Panc1 (cell line): ENCODE measurements at regions not wholly inside any gene's neighbourhood (a gene's known extent, or its start where the extent isn't known, plus 50 kb on each side); places are given as distances from the start of the nearest gene placed in this dataset.

ENCODE experiments used
- ATAC-seq: fragments of 200-7000 bp; cut with Tn5 transposase; 2 replicates; pipeline ENCODE4 v1.9.1; 2020; ENCODE audit warnings: mild to moderate bottlenecking, moderate library complexity
- BruUV-seq: library from RNA; stranded (reverse); fragments of 400-500 nt; replicated peaks from 2 replicates; lab custom pipeline; 2021; lab: Mats Ljungman, UMichigan
- CTCF ChIA-PET: fragments of 300-600 bp; sonication (Branson Sonifier 250); formaldehyde crosslinking; loops from one replicate; lab custom pipeline; 2022; ENCODE audit warnings: antibody characterized with exemption; lab: Charles Lee
- POLR2A ChIA-PET: fragments of 300-600 bp; sonication (Branson Sonifier 250); formaldehyde crosslinking; loops from one replicate; lab custom pipeline; 2022; ENCODE audit warnings: antibody characterized with exemption; lab: Charles Lee
- DNase-seq: peaks from one replicate; pipeline ENCODE4 v3.0.0-alpha.2; 2010; ENCODE audit warnings: low read depth, low spot score
- H3K27ac ChIP-seq: 2 replicates; pipeline ENCODE4 v1.5.1; 2011; ENCODE audit warnings: mild to moderate bottlenecking, low read length, inconsistent platforms
- H3K27me3 ChIP-seq: fragments of 200-500 bp; sonication (Bioruptor generic); 2 replicates; pipeline ENCODE4 v1.6.0; 2014; ENCODE audit warnings: low read length, inconsistent platforms; ENCODE audit not compliant: control insufficient read depth, insufficient read depth
- H3K36me3 ChIP-seq: fragments of 200-500 bp; sonication (Bioruptor generic); 2 replicates; pipeline ENCODE4 v1.5.1; 2014; ENCODE audit warnings: inconsistent platforms, mild to moderate bottlenecking, low read length, moderate library complexity; ENCODE audit not compliant: control insufficient read depth, insufficient read depth
- H3K4me1 ChIP-seq: 2 replicates; pipeline ENCODE4 v1.5.1; 2011; ENCODE audit warnings: inconsistent platforms, mild to moderate bottlenecking, low read length, moderate library complexity; ENCODE audit not compliant: control insufficient read depth, insufficient read depth
- H3K4me3 ChIP-seq, 2 experiments: 2 replicates each; pipeline ENCODE4 v1.5.1; 2011 to 2012; ENCODE audit warnings: low read depth in 2 of 2, low read length in 2 of 2, mild to moderate bottlenecking in 2 of 2, inconsistent platforms in 1 of 2, moderate library complexity in 1 of 2
- H3K9me3 ChIP-seq: fragments of 200-500 bp; sonication (Bioruptor generic); 2 replicates; pipeline ENCODE4 v1.5.1; 2014; ENCODE audit warnings: low read depth, mild to moderate bottlenecking, inconsistent platforms, low read length, moderate library complexity; ENCODE audit not compliant: control insufficient read depth, insufficient read depth
- POLR2AphosphoS5 ChIP-seq: IDR thresholded peaks from 2 replicates; pipeline ENCODE4 v1.6.1; 2012; ENCODE audit warnings: mild to moderate bottlenecking, low read depth, low read length, moderate library complexity
- REST ChIP-seq, 2 experiments: IDR thresholded peaks; 2 replicates each; pipeline ENCODE4 v1.6.1; 2011 to 2012; ENCODE audit warnings: low read depth in 2 of 2, control low read depth in 1 of 2, low read length in 1 of 2, mild to moderate bottlenecking in 1 of 2, moderate library complexity in 1 of 2; ENCODE audit not compliant: insufficient read depth in 1 of 2
- SIN3A ChIP-seq: IDR thresholded peaks from 2 replicates; pipeline ENCODE4 v1.6.1; 2012; ENCODE audit warnings: low read depth, mild to moderate bottlenecking, low read length, moderate library complexity, borderline replicate concordance; ENCODE audit not compliant: insufficient read depth
- TCF7L2 ChIP-seq: IDR thresholded peaks from 2 replicates; pipeline ENCODE4 v1.6.1; 2011; ENCODE audit warnings: mild to moderate bottlenecking, low read depth, low read length, inconsistent platforms
- in situ Hi-C: cut with HindIII; loops from 2 replicates; pipeline ENCODE4 v1.10.0; 2016; ENCODE audit warnings: low sequenced_read_pairs, low pct_unique_long_range_greater_than_20kb
- intact Hi-C: fragments of 100-400 bp; cut with micrococcal nuclease; formaldehyde crosslinking; loops from one replicate; pipeline ENCODE4 v1.10.0; 2022; ENCODE audit not compliant: unreplicated experiment
- TF ChIP-seq, protein P1 (sequence below): fragments of 450-650 bp; IDR thresholded peaks from 2 replicates; pipeline ENCODE4 v1.5.1; 2017; ENCODE audit warnings: mild to moderate bottlenecking

- Histone ChIP-seq H3K36me3 (no peaks in the 10 kb centered on the region), H3K9me3 (no peaks in the 10 kb centered on the region), H3K4me1 (no peaks in the 10 kb centered on the region), H3K4me3 (no peak overlapping the region), H3K27me3 (no peaks in the 10 kb centered on the region), H3K27ac (no peak overlapping the region)
- no TSS peak for BruUV-seq
- POLR2A ChIA-PET, result interaction anchor here (0.6 kb wide), 1 partner anchor 343 kb away, joined by 3 read pairs; no protein-coding TSS in a partner anchor
- ATAC-seq (no peak), DNase-seq (no peak)
- TF ChIP-seq POLR2AphosphoS5, result no peak
- no peak for TF ChIP-seq SIN3A
- TF ChIP-seq TCF7L2, result no peak
- TF ChIP-seq, protein P1, sequence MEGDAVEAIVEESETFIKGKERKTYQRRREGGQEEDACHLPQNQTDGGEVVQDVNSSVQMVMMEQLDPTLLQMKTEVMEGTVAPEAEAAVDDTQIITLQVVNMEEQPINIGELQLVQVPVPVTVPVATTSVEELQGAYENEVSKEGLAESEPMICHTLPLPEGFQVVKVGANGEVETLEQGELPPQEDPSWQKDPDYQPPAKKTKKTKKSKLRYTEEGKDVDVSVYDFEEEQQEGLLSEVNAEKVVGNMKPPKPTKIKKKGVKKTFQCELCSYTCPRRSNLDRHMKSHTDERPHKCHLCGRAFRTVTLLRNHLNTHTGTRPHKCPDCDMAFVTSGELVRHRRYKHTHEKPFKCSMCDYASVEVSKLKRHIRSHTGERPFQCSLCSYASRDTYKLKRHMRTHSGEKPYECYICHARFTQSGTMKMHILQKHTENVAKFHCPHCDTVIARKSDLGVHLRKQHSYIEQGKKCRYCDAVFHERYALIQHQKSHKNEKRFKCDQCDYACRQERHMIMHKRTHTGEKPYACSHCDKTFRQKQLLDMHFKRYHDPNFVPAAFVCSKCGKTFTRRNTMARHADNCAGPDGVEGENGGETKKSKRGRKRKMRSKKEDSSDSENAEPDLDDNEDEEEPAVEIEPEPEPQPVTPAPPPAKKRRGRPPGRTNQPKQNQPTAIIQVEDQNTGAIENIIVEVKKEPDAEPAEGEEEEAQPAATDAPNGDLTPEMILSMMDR, result no peak
- TF ChIP-seq REST (IDR thresholded peaks at IDR 0.05; ENCODE audit: insufficient read depth in 1 of 2, low read depth in 2 of 2, low read length in 1 of 2), result no peak
- intact Hi-C loops (no loop called here), in situ Hi-C loops (no loop called here)
- CTCF ChIA-PET, result no interaction called here
These were observed 329.2 kb upstream of the NFE2L3 start for GRCh38 chr7:25822823-25823222.

DNA sequence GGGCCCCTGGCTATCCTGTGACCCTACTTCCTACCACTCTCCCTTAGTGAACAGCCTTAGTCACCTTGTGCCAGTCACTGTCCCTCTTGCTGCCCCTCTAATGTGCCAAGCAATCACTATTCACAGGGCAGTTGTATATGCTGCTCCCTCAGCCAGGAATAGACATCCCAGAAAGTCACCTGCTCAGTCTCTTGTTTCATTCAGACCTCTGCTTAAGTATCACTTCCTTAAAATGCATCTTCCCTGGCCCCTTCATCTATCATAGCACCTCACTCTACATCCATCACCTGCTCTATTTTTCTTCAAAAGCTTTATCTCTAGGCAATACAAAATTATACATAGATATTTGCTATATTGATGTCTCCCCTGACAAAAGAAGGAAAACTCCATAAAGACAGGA is 328.4 kb upstream of the NFE2L3 start:
- H3K27me3 ChIP-seq, result no peaks in the 10 kb centered on the region
- TF ChIP-seq SIN3A (no peak), TCF7L2 (no peak), REST (IDR thresholded peaks at IDR 0.05; ENCODE audit: insufficient read depth in 1 of 2, low read depth in 2 of 2, low read length in 1 of 2) (no peak), POLR2AphosphoS5 (no peak)
- TF ChIP-seq, protein P1, result no peak
- in situ Hi-C loops, result no loop called here

More for the DNA sequence above, 328.4 kb upstream of the NFE2L3 start:
- no peaks in the 10 kb centered on the region for H3K36me3 ChIP-seq
- CTCF ChIA-PET, result no interaction called here
- BruUV-seq, result no TSS peak
- no peak overlapping the region for H3K27ac ChIP-seq
- no peaks in the 10 kb centered on the region for H3K9me3 ChIP-seq
- intact Hi-C loops, result no loop called here
- H3K4me1 ChIP-seq, result no peaks in the 10 kb centered on the region
- DNase-seq (no peak), ATAC-seq (no peak)
- POLR2A ChIA-PET, result no interaction called here
- no peak overlapping the region for H3K4me3 ChIP-seq
